Umbilical cord (tissue), 1 donor: ENCODE measurements at regions not wholly inside any gene's neighbourhood (a gene's known extent, or its start where the extent isn't known, plus 50 kb on each side); places are given as distances from the start of the nearest gene placed in this dataset.

ENCODE experiments used
- DNase-seq: peaks from one replicate; pipeline ENCODE4 v3.0.0-alpha.2; 2015; ENCODE audit warnings: low spot score

DNA sequence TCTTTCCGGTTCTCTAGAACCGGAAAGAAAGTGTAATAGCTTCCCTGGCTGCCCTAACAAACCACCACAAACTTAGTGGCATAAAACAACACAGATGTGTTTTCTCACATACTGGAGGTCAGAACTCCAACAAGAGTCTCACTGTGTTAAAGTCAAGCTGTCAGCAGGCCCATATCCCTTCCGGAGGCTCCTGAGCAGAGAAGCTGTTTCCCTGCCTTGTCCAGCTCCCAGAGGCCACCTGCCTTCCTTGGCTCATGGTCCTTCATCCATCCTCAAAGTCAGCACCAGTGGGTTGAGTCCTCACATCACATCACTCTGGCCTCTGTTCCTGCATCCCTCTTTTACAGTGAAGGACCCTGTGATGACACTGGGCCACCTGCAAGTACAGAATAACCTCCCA lies 49.8 kb upstream of the HMX1 start:
- no peak for DNase-seq
